NCI-H524 (cell line): ENCODE measurements at regions not wholly inside any gene's neighbourhood (a gene's known extent, or its start where the extent isn't known, plus 50 kb on each side); places are given as distances from the start of the nearest gene placed in this dataset.

Experiments used
- DNase-seq, 2 experiments: peaks; one replicate each; lab custom pipeline; 2025; lab: John Stamatoyannopoulos, UW

DNA sequence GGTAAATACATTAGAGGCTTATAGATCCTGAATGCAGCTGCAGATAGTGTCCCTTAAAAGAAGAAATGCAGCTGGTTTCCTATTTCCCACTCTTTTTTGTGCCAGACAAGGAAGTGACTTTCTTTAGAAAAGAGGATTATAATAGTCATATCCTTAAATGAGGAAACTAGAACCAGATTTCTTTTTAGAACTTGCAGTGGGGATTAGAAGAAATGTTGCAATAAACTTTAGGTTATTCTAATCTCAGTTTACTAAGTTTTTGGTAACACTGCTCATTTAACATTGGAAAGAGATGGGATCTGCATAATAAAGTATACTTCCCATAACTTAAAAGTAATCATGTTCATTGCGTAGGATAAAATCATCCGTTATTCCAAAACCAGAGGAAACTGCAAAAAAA lies 101.9 kb downstream of the SLIT2 start:
- DNase-seq = peak in 1 of 2 experiments; percentile 21

DNA sequence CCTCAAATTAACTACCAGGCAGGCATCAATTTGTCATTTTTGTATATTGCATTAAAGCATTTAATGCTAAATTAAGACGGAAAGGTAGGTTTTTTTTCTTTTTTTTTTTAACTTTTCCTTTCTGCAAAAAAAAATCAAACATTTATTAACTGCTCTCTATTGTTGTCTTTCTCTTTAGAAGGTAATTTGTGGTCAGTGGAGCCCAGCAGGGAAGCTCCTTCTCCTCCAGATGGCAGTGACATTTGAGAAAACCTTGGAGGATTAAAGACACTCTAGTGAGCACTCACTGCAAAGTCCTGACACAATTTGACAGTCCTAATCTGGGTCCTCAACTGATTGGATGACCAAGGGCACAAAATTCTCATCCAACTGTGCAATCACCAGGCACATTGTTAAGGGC lies 102.4 kb downstream of the SLIT2 start:
- DNase-seq = peak; percentile 93 to 97

GRCh38 chr4:20356565-20356964 lies 104.9 kb downstream of the SLIT2 start:
- DNase-seq = peak; percentile 8 to 34

DNA sequence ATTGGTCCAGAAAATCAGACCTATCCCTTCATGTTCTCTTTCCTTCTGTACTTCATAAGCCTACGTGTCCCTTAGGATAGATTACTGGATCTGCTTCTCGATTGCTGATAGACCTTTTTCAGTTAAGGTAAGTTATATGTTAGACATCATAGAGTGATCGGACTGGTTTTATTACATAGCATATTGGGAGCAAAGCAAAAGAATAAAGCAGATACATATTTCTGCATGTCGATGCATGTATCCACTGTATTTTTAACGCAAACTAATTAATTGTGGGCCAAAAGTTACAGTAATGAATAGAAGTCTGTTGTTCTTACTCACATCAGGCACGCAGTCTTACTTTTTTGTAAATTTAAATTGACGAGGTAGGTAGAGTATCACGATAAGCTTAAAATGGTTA lies 106.4 kb downstream of the SLIT2 start:
- no peak for DNase-seq

DNA sequence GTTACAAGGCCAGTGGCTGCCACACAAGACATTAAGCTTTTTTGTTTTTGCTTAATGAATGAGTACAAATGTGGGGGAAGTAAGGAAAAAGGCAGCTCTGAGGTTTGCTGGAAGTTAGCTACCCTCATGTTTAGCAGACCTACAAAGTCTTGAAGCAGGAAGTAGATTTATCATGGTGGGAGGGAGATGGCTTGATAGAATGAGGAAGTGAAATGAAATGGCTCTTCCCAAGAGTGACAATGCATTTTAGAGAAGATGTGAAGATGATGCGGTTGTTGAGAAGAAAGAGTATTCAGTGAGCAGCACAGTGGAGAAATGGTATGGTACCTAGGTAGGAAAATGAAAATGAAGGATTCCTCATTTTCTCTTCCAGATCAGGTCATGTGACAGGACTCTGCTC lies 108.0 kb downstream of the SLIT2 start:
- no peak for DNase-seq

DNA sequence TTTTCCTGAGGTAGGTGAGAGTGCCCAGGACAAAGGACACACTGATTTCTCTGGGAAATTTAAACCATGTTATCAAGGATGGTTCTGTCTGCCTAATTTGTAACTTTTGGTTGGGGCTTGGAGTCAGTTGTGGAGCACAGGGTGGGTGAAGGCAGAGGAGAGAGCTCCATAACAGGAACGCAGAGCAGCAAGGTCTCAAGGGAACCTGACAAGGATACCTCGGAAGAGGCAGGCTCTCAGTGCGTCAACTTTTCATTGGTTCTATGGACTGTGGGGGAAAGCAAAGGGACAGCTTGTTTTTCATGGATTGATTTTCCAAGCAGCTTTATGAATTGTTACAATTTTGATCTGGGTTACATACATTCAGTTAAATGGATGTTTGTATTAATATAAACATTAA lies 110.4 kb downstream of the SLIT2 start:
- no peak for DNase-seq

- no peak for DNase-seq
Measured at GRCh38 chr4:20364969-20365368, 113.3 kb downstream of the SLIT2 start.

DNA sequence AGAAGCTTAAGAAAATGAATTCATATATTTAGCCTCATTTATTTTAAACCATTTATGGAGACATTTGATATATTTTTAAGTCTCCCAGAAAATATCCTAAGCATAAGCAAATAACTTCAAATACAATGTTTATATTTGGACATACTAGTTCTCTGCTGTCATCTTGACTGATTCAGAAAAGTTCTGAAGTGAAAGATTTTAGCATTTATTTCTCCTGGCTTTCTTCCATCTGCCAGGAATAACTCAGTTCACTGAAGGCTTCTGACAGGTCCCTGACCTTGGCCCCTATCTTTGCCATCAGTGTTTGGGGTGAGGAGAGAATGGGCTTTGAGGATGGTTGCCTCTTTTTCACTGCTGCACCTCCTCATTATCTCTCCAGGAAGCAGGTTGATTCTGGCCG lies 115.7 kb downstream of the SLIT2 start:
- no peak for DNase-seq

DNA sequence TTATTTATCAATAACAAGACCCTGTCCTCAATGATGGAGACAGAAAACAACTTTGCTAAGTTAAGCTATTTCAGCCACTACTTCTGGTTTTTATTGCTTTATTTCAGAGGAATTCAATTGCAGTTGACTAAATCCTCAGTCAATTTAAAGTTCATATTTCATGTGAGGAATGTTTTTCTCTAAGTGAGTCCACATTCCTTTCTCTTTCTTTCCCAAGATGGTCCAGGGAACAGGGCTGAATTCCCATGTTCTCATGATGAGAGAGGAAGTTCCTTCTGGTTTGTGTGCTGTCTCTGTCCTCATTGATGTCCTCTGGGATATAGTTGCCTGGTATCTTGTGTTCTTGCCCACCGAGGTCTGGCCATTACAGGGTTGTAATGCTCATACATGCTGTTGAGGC lies 117.2 kb downstream of the SLIT2 start:
- no peak for DNase-seq

DNA sequence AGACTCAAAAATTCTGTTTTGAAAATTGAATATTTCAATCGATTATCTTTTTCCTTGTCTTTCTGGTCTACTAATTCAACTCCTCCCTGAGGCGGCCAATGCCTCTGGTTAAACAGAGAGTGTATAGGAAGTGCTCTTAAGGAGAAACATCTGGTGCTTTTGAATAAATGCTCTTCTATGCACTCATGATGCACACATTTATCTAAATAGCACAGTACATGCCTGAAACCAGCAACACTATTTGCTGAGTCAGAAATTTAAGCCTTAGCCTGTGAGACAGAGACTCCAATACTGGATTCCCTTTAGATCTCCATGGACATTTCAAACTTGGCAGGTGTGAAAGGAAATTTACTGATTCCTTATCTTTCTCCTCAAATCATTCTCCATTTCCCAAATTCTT lies 118.6 kb downstream of the SLIT2 start:
- DNase-seq = peak in 1 of 2 experiments; percentile 70

DNA sequence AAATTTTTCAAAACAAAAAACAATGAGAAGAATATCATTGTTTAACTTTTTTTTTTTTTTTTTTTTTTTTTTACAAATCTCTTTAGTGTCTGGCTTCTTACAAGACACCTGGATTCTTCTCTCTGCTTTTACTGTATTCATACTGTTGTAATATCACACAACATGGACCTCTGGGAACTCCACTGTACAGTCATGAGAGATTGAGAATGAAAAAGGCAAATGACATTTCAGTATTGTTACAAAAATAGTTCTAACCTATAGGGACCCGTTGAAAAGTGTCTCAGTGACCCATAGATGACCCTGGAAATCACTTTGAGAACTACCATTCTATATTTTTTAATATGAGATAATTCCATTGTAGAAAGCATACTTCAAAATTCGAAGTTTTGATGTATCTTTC lies 124.4 kb downstream of the SLIT2 start:
- no peak for DNase-seq

- DNase-seq = no peak
Measured at GRCh38 chr4:20378181-20378580, 126.5 kb downstream of the SLIT2 start.

DNA sequence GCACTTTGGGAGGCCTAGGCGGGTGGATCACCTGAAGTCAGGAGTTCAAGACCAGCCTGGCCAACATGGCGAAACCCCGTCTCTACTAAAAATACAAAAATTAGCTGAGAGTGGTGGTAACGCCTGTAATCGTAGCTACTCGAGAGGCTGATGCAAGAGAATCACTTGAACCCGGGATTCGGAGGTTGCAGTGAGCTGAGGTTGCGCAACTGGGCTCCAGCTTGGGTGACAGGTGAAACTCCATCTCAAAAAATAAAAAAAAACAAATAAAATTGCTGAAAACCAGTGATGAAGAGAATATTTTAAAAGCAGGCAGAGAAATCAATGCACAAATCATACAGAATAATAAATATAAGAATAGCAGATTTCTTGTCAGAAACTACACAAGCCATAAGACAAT lies 129.3 kb downstream of the SLIT2 start:
- no peak for DNase-seq

DNA sequence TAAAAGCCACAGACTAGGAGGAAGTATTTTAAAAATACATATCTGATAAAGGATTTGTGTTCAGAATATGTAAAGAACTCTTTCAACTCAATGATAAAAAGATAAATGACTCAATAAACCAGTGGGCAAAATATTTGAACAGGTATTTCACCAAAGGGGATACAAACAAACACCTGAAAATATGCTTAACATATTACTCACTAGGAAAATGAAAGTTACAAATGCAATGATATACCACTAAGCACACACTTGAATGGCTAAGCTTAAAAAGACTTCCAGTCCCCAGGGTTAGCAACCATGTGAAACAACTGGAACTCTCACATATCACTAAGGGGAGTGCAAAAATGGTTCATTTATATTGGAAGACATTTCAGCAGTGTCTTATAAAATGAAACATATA lies 131.6 kb downstream of the SLIT2 start:
- no peak for DNase-seq

DNA sequence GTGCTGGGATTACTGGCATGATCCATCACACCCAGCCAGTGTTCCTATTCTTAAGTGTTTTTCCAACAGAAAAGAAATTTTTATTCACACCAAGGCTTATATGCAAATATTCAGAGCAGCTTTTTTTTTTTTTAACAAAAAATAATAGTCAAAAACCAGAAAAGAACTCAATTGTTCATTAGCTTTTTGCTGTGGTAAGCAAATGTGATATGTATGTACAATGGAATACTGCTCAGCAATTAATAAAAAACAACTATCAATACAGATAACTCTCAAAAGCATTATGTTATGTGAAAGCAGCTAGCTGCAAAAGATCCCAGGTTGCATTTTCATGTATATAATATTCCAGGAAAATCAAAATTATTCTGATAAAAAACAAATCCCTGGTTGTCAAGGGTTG lies 132.3 kb downstream of the SLIT2 start:
- no peak for DNase-seq

- DNase-seq = peak; percentile 60 to 90
Measured at GRCh38 chr4:20384456-20384855, 132.8 kb downstream of the SLIT2 start.

DNA sequence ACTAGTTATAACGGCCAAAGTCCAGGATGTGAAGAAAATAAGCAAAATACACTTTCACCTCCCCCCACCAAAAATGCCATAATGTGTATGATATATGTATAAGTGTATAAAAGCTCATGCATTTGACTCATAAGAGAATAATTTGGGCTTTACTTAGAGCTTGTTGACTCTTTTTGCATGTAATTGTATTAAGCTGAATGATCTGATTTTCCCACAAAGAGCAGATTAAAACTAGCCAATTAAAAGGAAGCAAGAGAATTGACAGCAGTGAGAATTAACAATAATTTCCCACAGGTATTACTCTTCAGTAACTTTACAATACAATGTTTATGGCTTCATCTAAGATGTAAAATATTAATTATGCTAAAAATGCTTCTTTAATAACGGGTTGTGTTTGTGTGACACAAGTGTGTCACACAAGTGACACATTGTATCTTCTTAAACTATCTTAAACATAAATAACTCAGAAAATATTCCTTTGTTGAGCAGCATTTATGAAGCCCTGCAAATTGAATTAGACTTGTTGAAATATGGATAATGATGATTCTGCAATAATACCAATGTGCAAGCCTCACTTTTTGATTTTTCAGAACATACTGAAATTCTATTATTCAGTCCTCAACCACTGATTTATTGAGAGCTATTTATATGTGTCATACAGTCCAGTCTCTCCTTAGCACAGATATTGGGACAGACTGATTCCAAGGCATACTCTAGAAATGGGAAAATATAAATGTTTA lies 134.5 kb downstream of the SLIT2 start:
- DNase-seq = no peak

DNA sequence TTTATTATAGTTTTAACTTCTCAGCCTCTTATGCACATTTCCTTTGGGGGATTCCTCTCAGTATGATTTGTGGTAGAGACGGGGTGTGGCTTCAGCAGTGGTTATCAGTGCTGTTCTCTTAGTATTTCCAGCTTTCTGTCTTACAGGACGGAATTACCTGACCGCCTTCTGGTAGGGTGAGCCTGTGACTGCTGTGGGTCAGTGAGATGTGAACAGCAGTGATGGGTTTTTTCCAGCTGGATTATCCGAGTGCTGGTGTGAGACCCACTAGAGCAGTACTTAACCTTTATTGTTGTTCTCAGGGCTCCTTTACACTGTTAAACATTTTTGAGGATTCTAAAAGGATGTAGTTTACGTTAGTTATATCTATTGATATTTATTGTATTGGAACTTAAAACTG lies 135.2 kb downstream of the SLIT2 start:
- DNase-seq = peak in 1 of 2 experiments; percentile 1

- DNase-seq = no peak
Measured at GRCh38 chr4:20391198-20391597, 139.5 kb downstream of the SLIT2 start.

DNA sequence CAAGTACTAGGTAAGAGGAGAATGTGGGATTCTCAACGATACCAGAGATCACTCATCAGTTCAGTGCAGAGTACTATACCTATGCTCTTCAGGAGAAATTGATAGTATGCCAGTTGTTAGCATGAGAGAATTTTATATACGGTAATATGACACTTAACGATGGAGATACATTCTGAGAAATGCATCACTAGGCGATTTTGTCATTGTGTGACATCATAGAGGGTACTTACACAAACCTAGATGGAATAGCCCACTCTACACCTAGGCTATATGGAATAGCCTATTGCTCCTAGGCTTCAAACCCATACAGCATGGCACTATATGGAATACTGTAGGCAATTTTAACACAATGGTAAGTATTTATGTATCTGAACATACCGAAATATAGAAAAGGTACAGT lies 140.2 kb downstream of the SLIT2 start:
- DNase-seq = no peak

DNA sequence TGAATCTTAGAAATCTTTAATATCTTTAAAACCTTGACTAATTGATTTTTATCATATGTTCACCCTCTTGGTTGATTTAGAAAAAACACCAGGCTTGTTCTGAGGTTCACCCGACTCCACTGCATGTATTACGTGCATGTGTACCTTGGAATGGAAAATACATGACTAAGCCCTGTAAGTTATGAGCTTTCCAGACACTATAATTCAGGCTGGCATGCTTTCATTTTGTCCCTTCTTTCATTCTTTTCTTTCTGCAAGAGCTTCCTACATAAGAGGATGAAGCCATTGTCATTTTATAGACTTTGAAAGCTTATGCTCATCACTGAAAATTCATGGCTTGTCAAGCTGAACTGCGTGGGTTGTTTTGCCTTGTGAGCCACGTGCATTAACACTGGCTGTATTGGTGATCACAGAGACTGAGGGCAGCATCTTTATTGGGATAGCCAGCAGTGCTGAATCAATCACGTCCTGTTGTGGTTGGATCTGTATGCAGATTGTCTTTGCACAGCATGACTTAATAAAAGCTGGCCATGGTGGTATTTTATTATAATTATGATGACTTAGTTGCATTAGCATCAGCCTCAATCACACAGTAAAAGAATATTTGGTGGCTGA lies 141.9 kb downstream of the SLIT2 start:
- no peak for DNase-seq

DNA sequence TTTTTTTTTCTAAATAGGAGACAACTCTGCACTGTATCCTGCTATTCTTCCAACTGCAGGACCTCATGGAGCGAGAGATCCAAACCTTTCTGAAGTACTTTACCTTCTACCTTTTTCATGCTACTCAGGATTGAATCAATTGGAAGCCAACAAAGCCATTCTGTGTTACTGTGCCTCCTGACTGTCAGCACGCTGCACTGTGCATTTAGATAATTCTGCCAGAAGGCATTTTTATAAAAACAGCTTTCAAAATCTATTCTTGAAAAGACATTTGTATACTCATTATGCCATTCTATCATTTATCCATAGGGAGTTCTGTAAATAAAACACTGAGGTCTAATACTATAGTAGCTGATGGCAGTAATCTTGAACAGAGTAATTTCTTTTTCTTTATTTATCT lies 142.8 kb downstream of the SLIT2 start:
- no peak for DNase-seq

- DNase-seq = peak; percentile 27 to 65
Measured at GRCh38 chr4:20395160-20395773, 143.6 kb downstream of the SLIT2 start.

GRCh38 chr4:20403290-20403689 lies 151.6 kb downstream of the SLIT2 start:
- DNase-seq = no peak
